ACC112 (cell line): ENCODE measurements at regions not wholly inside any gene's neighbourhood (a gene's known extent, or its start where the extent isn't known, plus 50 kb on each side); places are given as distances from the start of the nearest gene placed in this dataset.

Source experiments
- H2AFZ ChIP-seq: fragments of 200-600 bp; sonication (generic); one replicate; pipeline ENCODE4 v1.6.0; 2017; ENCODE audit warnings: antibody characterized with exemption, low read length; ENCODE audit not compliant: unreplicated experiment
- H3K27ac ChIP-seq: fragments of 200-600 bp; sonication (generic); 2 replicates; pipeline ENCODE4 v1.5.1; 2014; ENCODE audit warnings: low read depth, mild to moderate bottlenecking, antibody characterized with exemption, low read length, moderate library complexity
- H3K27me3 ChIP-seq: fragments of 200-600 bp; sonication (generic); 2 replicates; pipeline ENCODE4 v1.6.1; 2014; ENCODE audit warnings: mild to moderate bottlenecking, antibody characterized with exemption, low read length, moderate library complexity, mixed read lengths; ENCODE audit not compliant: insufficient read depth
- H3K36me3 ChIP-seq: fragments of 200-600 bp; sonication (generic); 2 replicates; pipeline ENCODE4 v1.6.1; 2016; ENCODE audit warnings: mild to moderate bottlenecking, antibody characterized with exemption, low read length, moderate library complexity, mixed read lengths; ENCODE audit not compliant: insufficient read depth
- H3K4me1 ChIP-seq: fragments of 200-600 bp; sonication (generic); one replicate; pipeline ENCODE4 v1.6.1; 2016; ENCODE audit warnings: low read length, mixed read lengths; ENCODE audit not compliant: insufficient read depth, unreplicated experiment, control insufficient read depth
- H3K4me3 ChIP-seq: fragments of 200-600 bp; sonication (generic); 2 replicates; pipeline ENCODE4 v1.5.1; 2014; ENCODE audit warnings: mild to moderate bottlenecking, low read depth, low read length
- H3K79me2 ChIP-seq: fragments of 200-600 bp; sonication (generic); one replicate; pipeline ENCODE4 v1.6.0; 2016; ENCODE audit warnings: low read length; ENCODE audit not compliant: control insufficient read depth, unreplicated experiment, insufficient read depth

- no peak overlapping the region for H2AFZ ChIP-seq
- no peaks in the 10 kb centered on the region for H3K4me1 ChIP-seq
- H3K27me3 ChIP-seq: no peaks in the 10 kb centered on the region
- no peak overlapping the region for H3K27ac ChIP-seq
- H3K36me3 ChIP-seq: no peaks in the 10 kb centered on the region
- H3K4me3 ChIP-seq: no peak overlapping the region
- H3K79me2 ChIP-seq: no peaks in the 10 kb centered on the region
Observed at GRCh38 chr10:128763588-128763987, 637.4 kb upstream of the MKI67 start.

- H3K27me3 ChIP-seq: no peaks in the 10 kb centered on the region
- H3K27ac ChIP-seq: no peak overlapping the region
- H3K36me3 ChIP-seq: no peaks in the 10 kb centered on the region
- H3K4me3 ChIP-seq: no peak overlapping the region
- H3K79me2 ChIP-seq: no peaks in the 10 kb centered on the region
- H2AFZ ChIP-seq: no peak overlapping the region
- H3K4me1 ChIP-seq: no peaks in the 10 kb centered on the region
Observed at GRCh38 chr10:128764190-128764589, 638.0 kb upstream of the MKI67 start.

- Histone ChIP-seq H3K27ac (no peak overlapping the region), H2AFZ (no peak overlapping the region), H3K4me1 (no peaks in the 10 kb centered on the region), H3K79me2 (no peaks in the 10 kb centered on the region), H3K36me3 (no peaks in the 10 kb centered on the region), H3K4me3 (no peak overlapping the region), H3K27me3 (no peaks in the 10 kb centered on the region)
Observed at GRCh38 chr10:128766915-128767314, 640.7 kb upstream of the MKI67 start.

GRCh38 chr10:128774979-128775378 lies 648.8 kb upstream of the MKI67 start:
- Histone ChIP-seq H3K27ac (no peak overlapping the region), H3K4me1 (no peaks in the 10 kb centered on the region), H3K36me3 (no peaks in the 10 kb centered on the region), H2AFZ (no peak overlapping the region), H3K4me3 (no peak overlapping the region), H3K79me2 (no peaks in the 10 kb centered on the region), H3K27me3 (no peaks in the 10 kb centered on the region)

GRCh38 chr10:128775743-128776142 lies 649.5 kb upstream of the MKI67 start:
- no peak overlapping the region for H2AFZ ChIP-seq
- H3K36me3 ChIP-seq: no peaks in the 10 kb centered on the region
- H3K4me3 ChIP-seq: no peak overlapping the region
- H3K27ac ChIP-seq: no peak overlapping the region
- H3K4me1 ChIP-seq: no peaks in the 10 kb centered on the region
- H3K79me2 ChIP-seq: no peaks in the 10 kb centered on the region
- H3K27me3 ChIP-seq: no peaks in the 10 kb centered on the region

- H2AFZ ChIP-seq: no peak overlapping the region
- no peaks in the 10 kb centered on the region for H3K4me1 ChIP-seq
- H3K79me2 ChIP-seq: no peaks in the 10 kb centered on the region
- H3K4me3 ChIP-seq: no peak overlapping the region
- no peaks in the 10 kb centered on the region for H3K36me3 ChIP-seq
- H3K27ac ChIP-seq: no peak overlapping the region
- H3K27me3 ChIP-seq: no peaks in the 10 kb centered on the region
Observed at GRCh38 chr10:128776673-128777252, 650.5 kb upstream of the MKI67 start.

- Histone ChIP-seq H2AFZ (no peak overlapping the region), H3K4me3 (no peak overlapping the region), H3K27me3 (no peaks in the 10 kb centered on the region), H3K27ac (no peak overlapping the region), H3K79me2 (no peaks in the 10 kb centered on the region), H3K36me3 (no peaks in the 10 kb centered on the region), H3K4me1 (no peaks in the 10 kb centered on the region)
Observed at GRCh38 chr10:128777342-128777741, 651.1 kb upstream of the MKI67 start.

- no peaks in the 10 kb centered on the region for H3K4me1 ChIP-seq
- H3K4me3 ChIP-seq: no peak overlapping the region
- H3K79me2 ChIP-seq: no peaks in the 10 kb centered on the region
- no peaks in the 10 kb centered on the region for H3K36me3 ChIP-seq
- no peak overlapping the region for H2AFZ ChIP-seq
- H3K27ac ChIP-seq: no peak overlapping the region
- no peaks in the 10 kb centered on the region for H3K27me3 ChIP-seq
Observed at GRCh38 chr10:128779416-128779815, 653.2 kb upstream of the MKI67 start.

- Histone ChIP-seq H3K4me1 (no peaks in the 10 kb centered on the region), H3K27me3 (no peaks in the 10 kb centered on the region), H3K27ac (no peak overlapping the region), H2AFZ (no peak overlapping the region), H3K36me3 (no peaks in the 10 kb centered on the region), H3K4me3 (no peak overlapping the region), H3K79me2 (no peaks in the 10 kb centered on the region)
Observed at GRCh38 chr10:128780156-128780761, 654.0 kb upstream of the MKI67 start.

GRCh38 chr10:128781637-128782036 lies 655.4 kb upstream of the MKI67 start:
- Histone ChIP-seq H3K27me3 (no peaks in the 10 kb centered on the region), H3K4me1 (no peaks in the 10 kb centered on the region), H3K79me2 (no peaks in the 10 kb centered on the region), H3K27ac (no peak overlapping the region), H3K36me3 (no peaks in the 10 kb centered on the region), H2AFZ (no peak overlapping the region), H3K4me3 (no peak overlapping the region)

- Histone ChIP-seq H2AFZ (no peak overlapping the region), H3K27me3 (no peaks in the 10 kb centered on the region), H3K27ac (no peak overlapping the region), H3K36me3 (no peaks in the 10 kb centered on the region), H3K79me2 (no peaks in the 10 kb centered on the region), H3K4me3 (no peak overlapping the region), H3K4me1 (no peaks in the 10 kb centered on the region)
Observed at GRCh38 chr10:128784444-128784843, 658.2 kb upstream of the MKI67 start.
